ENCODE measurements at regions not wholly inside any gene's neighbourhood (a gene's known extent, or its start where the extent isn't known, plus 50 kb on each side); places are given as distances from the start of the nearest gene placed in this dataset.

GRCh38 chr4:42824278-42824977 lies 68.1 kb upstream of the GRXCR1 start:
- Histone ChIP-seq H3K79me2 (replicated peaks; ENCODE audit: insufficient read depth, low read length) (no peaks in the 10 kb centered on the region), H3K9ac (ENCODE audit: low read length) (no peak overlapping the region), H3K4me3 (ENCODE audit: low read length) (no peak overlapping the region), H4K20me1 (ENCODE audit: insufficient read depth) (no peaks in the 10 kb centered on the region), H3K27ac (ENCODE audit: low read length) (no peak overlapping the region), H3K27me3 (ENCODE audit: insufficient read depth, low read depth, low read length) (no peaks in the 10 kb centered on the region), H2AFZ (ENCODE audit: low read depth, low read length) (no peak overlapping the region), H3K4me2 (ENCODE audit: low read length) (no peak overlapping the region), H3F3A (ENCODE audit: insufficient read depth, low read length, poor library complexity, severe bottlenecking) (no peaks in the 10 kb centered on the region), H3K9me3 (ENCODE audit: low read length) (no peaks in the 10 kb centered on the region), H3K36me3 (ENCODE audit: insufficient read depth, low read length) (no peaks in the 10 kb centered on the region), H3K9me2 (ENCODE audit: insufficient read depth, low read length) (no peaks in the 10 kb centered on the region)
- TF ChIP-seq RAD21 (conservative IDR thresholded peaks at IDR 0.05) (no peak), POLR2AphosphoS5 (IDR thresholded peaks at IDR 0.05) (no peak), EZH2 (IDR thresholded peaks at IDR 0.05; ENCODE audit: borderline replicate concordance, insufficient read depth, low read length, poor library complexity, severe bottlenecking) (no peak), CTCF (IDR thresholded peaks at IDR 0.05; ENCODE audit: poor library complexity, severe bottlenecking) (no peak), TAF1 (IDR thresholded peaks at IDR 0.05; ENCODE audit: low read depth) (no peak), MXI1 (conservative IDR thresholded peaks at IDR 0.05; ENCODE audit: poor library complexity, severe bottlenecking) (no peak)
- TF ChIP-seq, protein P1, sequence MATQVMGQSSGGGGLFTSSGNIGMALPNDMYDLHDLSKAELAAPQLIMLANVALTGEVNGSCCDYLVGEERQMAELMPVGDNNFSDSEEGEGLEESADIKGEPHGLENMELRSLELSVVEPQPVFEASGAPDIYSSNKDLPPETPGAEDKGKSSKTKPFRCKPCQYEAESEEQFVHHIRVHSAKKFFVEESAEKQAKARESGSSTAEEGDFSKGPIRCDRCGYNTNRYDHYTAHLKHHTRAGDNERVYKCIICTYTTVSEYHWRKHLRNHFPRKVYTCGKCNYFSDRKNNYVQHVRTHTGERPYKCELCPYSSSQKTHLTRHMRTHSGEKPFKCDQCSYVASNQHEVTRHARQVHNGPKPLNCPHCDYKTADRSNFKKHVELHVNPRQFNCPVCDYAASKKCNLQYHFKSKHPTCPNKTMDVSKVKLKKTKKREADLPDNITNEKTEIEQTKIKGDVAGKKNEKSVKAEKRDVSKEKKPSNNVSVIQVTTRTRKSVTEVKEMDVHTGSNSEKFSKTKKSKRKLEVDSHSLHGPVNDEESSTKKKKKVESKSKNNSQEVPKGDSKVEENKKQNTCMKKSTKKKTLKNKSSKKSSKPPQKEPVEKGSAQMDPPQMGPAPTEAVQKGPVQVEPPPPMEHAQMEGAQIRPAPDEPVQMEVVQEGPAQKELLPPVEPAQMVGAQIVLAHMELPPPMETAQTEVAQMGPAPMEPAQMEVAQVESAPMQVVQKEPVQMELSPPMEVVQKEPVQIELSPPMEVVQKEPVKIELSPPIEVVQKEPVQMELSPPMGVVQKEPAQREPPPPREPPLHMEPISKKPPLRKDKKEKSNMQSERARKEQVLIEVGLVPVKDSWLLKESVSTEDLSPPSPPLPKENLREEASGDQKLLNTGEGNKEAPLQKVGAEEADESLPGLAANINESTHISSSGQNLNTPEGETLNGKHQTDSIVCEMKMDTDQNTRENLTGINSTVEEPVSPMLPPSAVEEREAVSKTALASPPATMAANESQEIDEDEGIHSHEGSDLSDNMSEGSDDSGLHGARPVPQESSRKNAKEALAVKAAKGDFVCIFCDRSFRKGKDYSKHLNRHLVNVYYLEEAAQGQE (IDR thresholded peaks at IDR 0.05; ENCODE audit: borderline replicate concordance) = no peak

GRCh38 chr4:42821230-42821629 lies 71.3 kb upstream of the GRXCR1 start:
- H3K9me2 ChIP-seq (ENCODE audit: insufficient read depth, low read length) = no peaks in the 10 kb centered on the region
- no peaks in the 10 kb centered on the region for H3F3A ChIP-seq (ENCODE audit: insufficient read depth, low read length, poor library complexity, severe bottlenecking)
- no peak overlapping the region for H3K4me2 ChIP-seq (ENCODE audit: low read length)
- H3K9me3 ChIP-seq (ENCODE audit: low read length) = no peaks in the 10 kb centered on the region
- no peaks in the 10 kb centered on the region for H3K27me3 ChIP-seq (ENCODE audit: insufficient read depth, low read depth, low read length)
- TF ChIP-seq EZH2 (IDR thresholded peaks at IDR 0.05; ENCODE audit: borderline replicate concordance, insufficient read depth, low read length, poor library complexity, severe bottlenecking) = no peak
- no peak for TF ChIP-seq EP300 (conservative IDR thresholded peaks at IDR 0.05; ENCODE audit: poor library complexity, severe bottlenecking)
- TF ChIP-seq TAF1 (IDR thresholded peaks at IDR 0.05; ENCODE audit: low read depth) = no peak
- TF ChIP-seq, protein P1 (IDR thresholded peaks at IDR 0.05; ENCODE audit: borderline replicate concordance) = no peak
- no peak for TF ChIP-seq MXI1 (conservative IDR thresholded peaks at IDR 0.05; ENCODE audit: poor library complexity, severe bottlenecking)
- TF ChIP-seq SMC3 (conservative IDR thresholded peaks at IDR 0.05; ENCODE audit: poor library complexity) = no peak
- TF ChIP-seq POLR2AphosphoS5 (IDR thresholded peaks at IDR 0.05) = no peak
- H2AFZ ChIP-seq (ENCODE audit: low read depth, low read length) = no peak overlapping the region
- no peaks in the 10 kb centered on the region for H3K79me2 ChIP-seq (replicated peaks; ENCODE audit: insufficient read depth, low read length)
- H3K4me3 ChIP-seq (ENCODE audit: low read length) = no peak overlapping the region
- H3K36me3 ChIP-seq (ENCODE audit: insufficient read depth, low read length) = no peaks in the 10 kb centered on the region
- no peak overlapping the region for H3K9ac ChIP-seq (ENCODE audit: low read length)
- H4K20me1 ChIP-seq (ENCODE audit: insufficient read depth) = no peaks in the 10 kb centered on the region
- no peak overlapping the region for H3K27ac ChIP-seq (ENCODE audit: low read length)
